WTC11 (cell line): ENCODE measurements at regions not wholly inside any gene's neighbourhood (a gene's known extent, or its start where the extent isn't known, plus 50 kb on each side); places are given as distances from the start of the nearest gene placed in this dataset.

ENCODE experiments used
- ATAC-seq: fragments of 200-7000 bp; cut with Tn5 transposase; 2 replicates; pipeline ENCODE4 v1.10.0; 2021; ENCODE audit warnings: mild to moderate bottlenecking, moderate library complexity
- CTCF ChIA-PET: fragments of 300-600 bp; sonication (Branson Sonifier 250); formaldehyde crosslinking; loops from one replicate; lab custom pipeline; 2021; ENCODE audit warnings: antibody characterized with exemption; lab: Charles Lee
- POLR2A ChIA-PET: fragments of 350-600 bp; sonication (Branson Sonifier 250); formaldehyde crosslinking; loops from one replicate; lab custom pipeline; 2021; ENCODE audit warnings: antibody characterized with exemption; lab: Charles Lee
- DNase-seq: peaks from one replicate; pipeline ENCODE4 v3.0.0; 2021; ENCODE audit warnings: low spot score
- H3K27ac Mint-ChIP-seq: 2 replicates; pipeline ENCODE4 v1.8.0; 2021; ENCODE audit warnings: mixed read lengths
- H3K27me3 Mint-ChIP-seq: 2 replicates; pipeline ENCODE4 v1.8.0; 2021; ENCODE audit warnings: low read depth, mild to moderate bottlenecking, moderate library complexity, mixed read lengths
- H3K36me3 Mint-ChIP-seq: 2 replicates; pipeline ENCODE4 v1.8.0; 2021; ENCODE audit warnings: mixed read lengths
- H3K4me1 Mint-ChIP-seq: 2 replicates; pipeline ENCODE4 v1.8.0; 2022; ENCODE audit warnings: mixed read lengths
- H3K4me3 Mint-ChIP-seq: 2 replicates; pipeline ENCODE4 v1.8.0; 2021; ENCODE audit warnings: mild to moderate bottlenecking, moderate library complexity, mixed read lengths
- H3K9me3 Mint-ChIP-seq: 2 replicates; pipeline ENCODE4 v1.8.0; 2021; ENCODE audit warnings: mixed read lengths
- CBFB ChIP-seq: sonication (generic); formaldehyde crosslinking; IDR thresholded peaks from 2 replicates; pipeline ENCODE4 v1.8.1; 2022; ENCODE audit warnings: mild to moderate bottlenecking, low read depth, missing genetic modification reagents
- CREB1 ChIP-seq: sonication (generic); formaldehyde crosslinking; IDR thresholded peaks from 2 replicates; pipeline ENCODE4 v1.8.0; 2023; ENCODE audit warnings: mild to moderate bottlenecking, missing genetic modification reagents
- GTF2I ChIP-seq: fragments of 250-450 bp; sonication (Bioruptor Pico); conservative IDR thresholded peaks from 2 replicates; pipeline ENCODE4 v1.4.0; 2021; ENCODE audit warnings: mild to moderate bottlenecking
- HMGXB4 ChIP-seq: sonication (generic); formaldehyde crosslinking; IDR thresholded peaks from 2 replicates; pipeline ENCODE4 v1.8.1; 2023; ENCODE audit warnings: mild to moderate bottlenecking, moderate library complexity, missing genetic modification reagents
- JUN ChIP-seq: sonication (generic); formaldehyde crosslinking; IDR thresholded peaks from 2 replicates; pipeline ENCODE4 v1.8.0; 2023; ENCODE audit warnings: mild to moderate bottlenecking, missing genetic modification reagents
- NFATC4 ChIP-seq: fragments of 250-450 bp; sonication (Bioruptor Pico); IDR thresholded peaks from 2 replicates; pipeline ENCODE4 v1.9.0; 2021; ENCODE audit warnings: mild to moderate bottlenecking
- NFE2L1 ChIP-seq: sonication (generic); formaldehyde crosslinking; IDR thresholded peaks from 2 replicates; pipeline ENCODE4 v1.8.1; 2023; ENCODE audit warnings: missing genetic modification reagents
- NR2C2 ChIP-seq: sonication (generic); formaldehyde crosslinking; IDR thresholded peaks from 2 replicates; pipeline ENCODE4 v1.8.0; 2022; ENCODE audit warnings: mild to moderate bottlenecking, missing genetic modification reagents
- PRRX2 ChIP-seq: fragments of 250-450 bp; sonication (Bioruptor Pico); IDR thresholded peaks from 2 replicates; pipeline ENCODE4 v1.8.0; 2021; ENCODE audit warnings: mild to moderate bottlenecking
- ZNF121 ChIP-seq: sonication (generic); formaldehyde crosslinking; IDR thresholded peaks from 2 replicates; pipeline ENCODE4 v1.8.0; 2023; ENCODE audit warnings: missing genetic modification reagents
- ZNF425 ChIP-seq: fragments of 250-450 bp; sonication (Bioruptor Pico); conservative IDR thresholded peaks from 2 replicates; pipeline ENCODE4 v1.9.0; 2021; ENCODE audit warnings: mild to moderate bottlenecking
- TF ChIP-seq, protein P1 (sequence below): sonication (generic); formaldehyde crosslinking; IDR thresholded peaks from 2 replicates; pipeline ENCODE4 v1.8.1; 2023; ENCODE audit warnings: mild to moderate bottlenecking, missing genetic modification reagents, borderline replicate concordance
- TF ChIP-seq, protein P2 (sequence below): sonication (generic); formaldehyde crosslinking; IDR thresholded peaks from 2 replicates; pipeline ENCODE4 v1.8.1; 2023; ENCODE audit warnings: mild to moderate bottlenecking, missing genetic modification reagents, moderate library complexity
- TF ChIP-seq, protein P3 (sequence below): sonication (generic); formaldehyde crosslinking; IDR thresholded peaks from 2 replicates; pipeline ENCODE4 v1.8.1; 2022; ENCODE audit warnings: low read depth, missing genetic modification reagents, borderline replicate concordance
- TF ChIP-seq, protein P4 (sequence below): sonication (generic); formaldehyde crosslinking; IDR thresholded peaks from 2 replicates; pipeline ENCODE4 v1.8.0; 2022; ENCODE audit warnings: mild to moderate bottlenecking, missing genetic modification reagents

- H3K4me3 Mint-ChIP-seq: no peak overlapping the region
- ATAC-seq (no peak), DNase-seq (no peak)
- TF ChIP-seq PRRX2 (no peak), ZNF425 (no peak), NR2C2 (no peak), NFATC4 (CRISPR knock-in tag) (no peak), ZNF121 (CRISPR knock-in tag) (no peak), JUN (CRISPR knock-in tag) (no peak), GTF2I (CRISPR knock-in tag) (no peak), NFE2L1 (no peak), CREB1 (no peak), HMGXB4 (CRISPR knock-in tag) (no peak), CBFB (CRISPR knock-in tag) (no peak)
- TF ChIP-seq, protein P1, sequence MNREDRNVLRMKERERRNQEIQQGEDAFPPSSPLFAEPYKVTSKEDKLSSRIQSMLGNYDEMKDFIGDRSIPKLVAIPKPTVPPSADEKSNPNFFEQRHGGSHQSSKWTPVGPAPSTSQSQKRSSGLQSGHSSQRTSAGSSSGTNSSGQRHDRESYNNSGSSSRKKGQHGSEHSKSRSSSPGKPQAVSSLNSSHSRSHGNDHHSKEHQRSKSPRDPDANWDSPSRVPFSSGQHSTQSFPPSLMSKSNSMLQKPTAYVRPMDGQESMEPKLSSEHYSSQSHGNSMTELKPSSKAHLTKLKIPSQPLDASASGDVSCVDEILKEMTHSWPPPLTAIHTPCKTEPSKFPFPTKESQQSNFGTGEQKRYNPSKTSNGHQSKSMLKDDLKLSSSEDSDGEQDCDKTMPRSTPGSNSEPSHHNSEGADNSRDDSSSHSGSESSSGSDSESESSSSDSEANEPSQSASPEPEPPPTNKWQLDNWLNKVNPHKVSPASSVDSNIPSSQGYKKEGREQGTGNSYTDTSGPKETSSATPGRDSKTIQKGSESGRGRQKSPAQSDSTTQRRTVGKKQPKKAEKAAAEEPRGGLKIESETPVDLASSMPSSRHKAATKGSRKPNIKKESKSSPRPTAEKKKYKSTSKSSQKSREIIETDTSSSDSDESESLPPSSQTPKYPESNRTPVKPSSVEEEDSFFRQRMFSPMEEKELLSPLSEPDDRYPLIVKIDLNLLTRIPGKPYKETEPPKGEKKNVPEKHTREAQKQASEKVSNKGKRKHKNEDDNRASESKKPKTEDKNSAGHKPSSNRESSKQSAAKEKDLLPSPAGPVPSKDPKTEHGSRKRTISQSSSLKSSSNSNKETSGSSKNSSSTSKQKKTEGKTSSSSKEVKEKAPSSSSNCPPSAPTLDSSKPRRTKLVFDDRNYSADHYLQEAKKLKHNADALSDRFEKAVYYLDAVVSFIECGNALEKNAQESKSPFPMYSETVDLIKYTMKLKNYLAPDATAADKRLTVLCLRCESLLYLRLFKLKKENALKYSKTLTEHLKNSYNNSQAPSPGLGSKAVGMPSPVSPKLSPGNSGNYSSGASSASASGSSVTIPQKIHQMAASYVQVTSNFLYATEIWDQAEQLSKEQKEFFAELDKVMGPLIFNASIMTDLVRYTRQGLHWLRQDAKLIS (CRISPR knock-in tag): no peak
- TF ChIP-seq, protein P2, sequence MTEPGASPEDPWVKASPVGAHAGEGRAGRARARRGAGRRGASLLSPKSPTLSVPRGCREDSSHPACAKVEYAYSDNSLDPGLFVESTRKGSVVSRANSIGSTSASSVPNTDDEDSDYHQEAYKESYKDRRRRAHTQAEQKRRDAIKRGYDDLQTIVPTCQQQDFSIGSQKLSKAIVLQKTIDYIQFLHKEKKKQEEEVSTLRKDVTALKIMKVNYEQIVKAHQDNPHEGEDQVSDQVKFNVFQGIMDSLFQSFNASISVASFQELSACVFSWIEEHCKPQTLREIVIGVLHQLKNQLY (CRISPR knock-in tag): no peak
- TF ChIP-seq, protein P3, sequence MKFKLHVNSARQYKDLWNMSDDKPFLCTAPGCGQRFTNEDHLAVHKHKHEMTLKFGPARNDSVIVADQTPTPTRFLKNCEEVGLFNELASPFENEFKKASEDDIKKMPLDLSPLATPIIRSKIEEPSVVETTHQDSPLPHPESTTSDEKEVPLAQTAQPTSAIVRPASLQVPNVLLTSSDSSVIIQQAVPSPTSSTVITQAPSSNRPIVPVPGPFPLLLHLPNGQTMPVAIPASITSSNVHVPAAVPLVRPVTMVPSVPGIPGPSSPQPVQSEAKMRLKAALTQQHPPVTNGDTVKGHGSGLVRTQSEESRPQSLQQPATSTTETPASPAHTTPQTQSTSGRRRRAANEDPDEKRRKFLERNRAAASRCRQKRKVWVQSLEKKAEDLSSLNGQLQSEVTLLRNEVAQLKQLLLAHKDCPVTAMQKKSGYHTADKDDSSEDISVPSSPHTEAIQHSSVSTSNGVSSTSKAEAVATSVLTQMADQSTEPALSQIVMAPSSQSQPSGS: no peak
- TF ChIP-seq, protein P4, sequence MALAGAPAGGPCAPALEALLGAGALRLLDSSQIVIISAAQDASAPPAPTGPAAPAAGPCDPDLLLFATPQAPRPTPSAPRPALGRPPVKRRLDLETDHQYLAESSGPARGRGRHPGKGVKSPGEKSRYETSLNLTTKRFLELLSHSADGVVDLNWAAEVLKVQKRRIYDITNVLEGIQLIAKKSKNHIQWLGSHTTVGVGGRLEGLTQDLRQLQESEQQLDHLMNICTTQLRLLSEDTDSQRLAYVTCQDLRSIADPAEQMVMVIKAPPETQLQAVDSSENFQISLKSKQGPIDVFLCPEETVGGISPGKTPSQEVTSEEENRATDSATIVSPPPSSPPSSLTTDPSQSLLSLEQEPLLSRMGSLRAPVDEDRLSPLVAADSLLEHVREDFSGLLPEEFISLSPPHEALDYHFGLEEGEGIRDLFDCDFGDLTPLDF: no peak
- ChIA-PET CTCF (no interaction called here), POLR2A (no interaction called here)
- no peak overlapping the region for H3K27ac Mint-ChIP-seq
- H3K9me3 Mint-ChIP-seq: peaks cover 12% of the 10 kb centered on the region
- no peaks in the 10 kb centered on the region for H3K36me3 Mint-ChIP-seq
- H3K4me1 Mint-ChIP-seq: peaks cover under 1% of the 10 kb centered on the region
- H3K27me3 Mint-ChIP-seq: no peaks in the 10 kb centered on the region; the same call in 1 of the 2 replicates
These were observed 475.8 kb downstream of the TXNL1 start for GRCh38 chr18:56162311-56163265.
